Right lobe of liver (tissue), 4 donors: ENCODE measurements at regions not wholly inside any gene's neighbourhood (a gene's known extent, or its start where the extent isn't known, plus 50 kb on each side); places are given as distances from the start of the nearest gene placed in this dataset.

Experiments
- CTCF ChIP-seq, 4 donors: fragments of 200-600 bp in 3 of 4; fragments of 450-650 bp in 1 of 4; IDR thresholded peaks; one replicate each; pipeline versions ENCODE4 v1.5.1 to v1.8.0; 2016 to 2022; ENCODE audit warnings: antibody characterized with exemption in 4 of 4, mild to moderate bottlenecking in 2 of 4
- POLR2A ChIP-seq: fragments of 450-650 bp; IDR thresholded peaks from one replicate; pipeline ENCODE4 v1.6.1; 2017; ENCODE audit warnings: antibody characterized with exemption, mild to moderate bottlenecking
- donor health status: DM: no; HTN: no; CAD: no.
- donor health status: DM: no; HTN: no; CAD: no.
- donor health status: DM: no; HTN: yes; CAD: no.

GRCh38 chr1:38738207-38738606 lies 121.4 kb downstream of the RRAGC start:
- no peak for TF ChIP-seq POLR2A
- no peak for TF ChIP-seq CTCF (IDR thresholded peaks at IDR 0.05)
